ENCODE measurements at regions not wholly inside any gene's neighbourhood (a gene's known extent, or its start where the extent isn't known, plus 50 kb on each side); places are given as distances from the start of the nearest gene placed in this dataset.
A peak's percentile ranks its signal among the peaks of the same experiment; 100 is the strongest.

DNA sequence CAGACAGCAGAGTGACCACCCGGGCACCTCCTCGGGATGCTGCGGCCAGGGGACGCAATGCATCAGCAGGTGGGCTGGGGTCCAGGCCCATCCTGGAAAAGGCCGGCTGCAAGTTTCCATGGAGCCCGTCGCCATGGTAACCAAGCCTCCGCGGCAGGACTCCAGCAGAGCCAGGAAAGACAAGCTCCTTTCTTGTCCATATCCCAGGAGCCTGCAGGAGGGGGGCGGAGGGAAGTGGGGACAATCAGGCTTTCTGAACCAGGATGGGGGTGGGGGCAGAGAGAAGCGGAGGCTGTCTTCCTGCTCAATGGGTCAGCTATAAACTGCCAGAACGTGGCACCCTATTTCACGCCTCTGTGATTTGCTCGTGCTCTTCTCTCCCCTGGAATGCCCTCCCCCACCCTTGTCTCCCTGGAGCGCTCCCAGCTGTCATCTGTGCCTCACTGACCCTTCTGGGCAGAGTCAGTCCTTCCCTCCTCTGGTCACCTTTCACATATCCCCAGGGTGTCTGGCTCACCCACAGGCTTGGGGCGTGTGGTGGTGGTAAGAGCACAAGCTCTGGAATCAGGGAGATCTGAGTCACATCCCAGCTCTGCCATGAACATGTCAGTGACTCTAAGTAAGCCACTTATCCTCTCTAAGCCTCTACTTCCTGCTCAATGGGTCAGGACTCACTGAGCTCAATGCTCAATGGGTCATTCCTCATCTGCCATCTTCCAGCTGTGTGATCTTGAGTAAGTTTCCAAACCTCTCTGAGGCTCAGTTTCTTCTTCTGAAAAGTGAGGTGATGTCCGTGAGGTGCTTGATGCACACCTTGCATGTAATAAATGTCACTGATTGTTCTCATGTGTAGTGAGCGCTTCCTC is 58.9 kb upstream of the LAPTM5 start:
- no peaks in the 10 kb centered on the region for H3K9me3 ChIP-seq (ENCODE audit: low read depth, low read length)
- peak overlapping the region; percentile 34 for H3K4me3 ChIP-seq (ENCODE audit: insufficient read depth, low read length)
- no peak overlapping the region for H3K27ac ChIP-seq (ENCODE audit: low read depth, low read length)
- peaks cover 14% of the 10 kb centered on the region for H3K4me1 ChIP-seq (ENCODE audit: insufficient read depth, low read length)
- H4K20me1 ChIP-seq (ENCODE audit: insufficient read depth, low read length) = no peaks in the 10 kb centered on the region
- H3K27me3 ChIP-seq (ENCODE audit: insufficient read depth, low read length) = peaks cover 10% of the 10 kb centered on the region
- no peak overlapping the region for H2AFZ ChIP-seq (ENCODE audit: low read length)
- H3K36me3 ChIP-seq (ENCODE audit: insufficient read depth, low read length) = no peaks in the 10 kb centered on the region
- peak; percentile 95 for DNase-seq (ENCODE audit: insufficient read length, low spot score, missing footprints)
- TF ChIP-seq, protein P1, sequence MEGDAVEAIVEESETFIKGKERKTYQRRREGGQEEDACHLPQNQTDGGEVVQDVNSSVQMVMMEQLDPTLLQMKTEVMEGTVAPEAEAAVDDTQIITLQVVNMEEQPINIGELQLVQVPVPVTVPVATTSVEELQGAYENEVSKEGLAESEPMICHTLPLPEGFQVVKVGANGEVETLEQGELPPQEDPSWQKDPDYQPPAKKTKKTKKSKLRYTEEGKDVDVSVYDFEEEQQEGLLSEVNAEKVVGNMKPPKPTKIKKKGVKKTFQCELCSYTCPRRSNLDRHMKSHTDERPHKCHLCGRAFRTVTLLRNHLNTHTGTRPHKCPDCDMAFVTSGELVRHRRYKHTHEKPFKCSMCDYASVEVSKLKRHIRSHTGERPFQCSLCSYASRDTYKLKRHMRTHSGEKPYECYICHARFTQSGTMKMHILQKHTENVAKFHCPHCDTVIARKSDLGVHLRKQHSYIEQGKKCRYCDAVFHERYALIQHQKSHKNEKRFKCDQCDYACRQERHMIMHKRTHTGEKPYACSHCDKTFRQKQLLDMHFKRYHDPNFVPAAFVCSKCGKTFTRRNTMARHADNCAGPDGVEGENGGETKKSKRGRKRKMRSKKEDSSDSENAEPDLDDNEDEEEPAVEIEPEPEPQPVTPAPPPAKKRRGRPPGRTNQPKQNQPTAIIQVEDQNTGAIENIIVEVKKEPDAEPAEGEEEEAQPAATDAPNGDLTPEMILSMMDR (IDR thresholded peaks at IDR 0.05; ENCODE audit: extremely low read depth, low read depth, low read length) = no peak
- H3K79me2 ChIP-seq (ENCODE audit: insufficient read depth, low read length) = no peaks in the 10 kb centered on the region
- H3K4me2 ChIP-seq (ENCODE audit: insufficient read depth, low read length) = peak overlapping the region; percentile 62

DNA sequence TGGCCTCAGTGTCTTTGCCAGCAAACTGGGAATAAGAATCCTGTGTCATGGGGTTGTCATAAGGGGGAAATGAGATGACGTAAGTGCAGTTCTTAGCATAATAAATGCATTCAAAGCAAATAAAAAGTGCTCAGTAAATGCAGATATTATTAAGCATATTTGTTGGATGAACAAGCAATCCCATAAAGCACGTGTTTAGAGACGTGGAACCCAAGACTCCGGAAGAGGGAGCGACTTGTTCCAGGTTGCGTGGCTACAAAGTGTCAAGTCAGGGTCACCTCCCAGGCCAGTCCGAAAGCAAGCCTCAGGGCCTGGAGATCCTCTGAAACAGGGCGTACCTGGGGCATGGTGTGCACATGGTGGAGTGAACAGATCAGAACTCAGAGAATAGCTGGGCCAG is 58.0 kb upstream of the LAPTM5 start:
- H2AFZ ChIP-seq (ENCODE audit: low read length) = no peak overlapping the region
- TF ChIP-seq, protein P1 (IDR thresholded peaks at IDR 0.05; ENCODE audit: extremely low read depth, low read depth, low read length) = no peak

DNA sequence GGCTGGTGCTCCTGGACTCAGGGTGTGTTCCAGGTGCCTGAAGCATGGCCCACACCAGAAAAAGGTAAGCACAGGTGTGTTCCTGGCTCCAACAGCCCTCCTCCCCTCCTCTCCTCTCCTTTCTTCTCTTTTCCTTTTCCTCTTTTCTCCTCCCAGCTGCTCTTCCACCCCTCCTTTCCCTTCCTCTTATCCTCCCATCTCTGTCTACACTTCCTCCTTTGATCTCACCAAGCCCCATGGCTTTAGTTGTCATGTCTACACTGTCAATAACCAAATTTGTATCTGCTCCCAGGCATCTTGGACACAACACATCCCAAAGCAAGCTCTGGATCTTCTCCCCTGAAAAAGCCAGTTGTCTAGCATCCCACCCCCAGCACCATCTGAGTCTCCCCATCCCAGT is 56.7 kb upstream of the LAPTM5 start:
- Histone ChIP-seq H3K4me2 (ENCODE audit: insufficient read depth, low read length) (no peak overlapping the region), H3K27me3 (ENCODE audit: insufficient read depth, low read length) (peaks cover 5% of the 10 kb centered on the region), H3K9me3 (ENCODE audit: low read depth, low read length) (no peaks in the 10 kb centered on the region), H3K4me1 (ENCODE audit: insufficient read depth, low read length) (peaks cover 32% of the 10 kb centered on the region), H3K79me2 (ENCODE audit: insufficient read depth, low read length) (no peaks in the 10 kb centered on the region), H3K27ac (ENCODE audit: low read depth, low read length) (no peak overlapping the region), H2AFZ (ENCODE audit: low read length) (no peak overlapping the region), H4K20me1 (ENCODE audit: insufficient read depth, low read length) (no peaks in the 10 kb centered on the region), H3K36me3 (ENCODE audit: insufficient read depth, low read length) (no peaks in the 10 kb centered on the region), H3K4me3 (ENCODE audit: insufficient read depth, low read length) (no peak overlapping the region)
- TF ChIP-seq, protein P1 (IDR thresholded peaks at IDR 0.05; ENCODE audit: extremely low read depth, low read depth, low read length) = no peak
- no peak for DNase-seq (ENCODE audit: insufficient read length, low spot score, missing footprints)

More for the DNA sequence above, 58.0 kb upstream of the LAPTM5 start:
- Histone ChIP-seq H3K4me3 (ENCODE audit: insufficient read depth, low read length) (no peak overlapping the region), H3K79me2 (ENCODE audit: insufficient read depth, low read length) (no peaks in the 10 kb centered on the region), H4K20me1 (ENCODE audit: insufficient read depth, low read length) (no peaks in the 10 kb centered on the region), H3K4me2 (ENCODE audit: insufficient read depth, low read length) (no peak overlapping the region), H3K36me3 (ENCODE audit: insufficient read depth, low read length) (no peaks in the 10 kb centered on the region), H3K27ac (ENCODE audit: low read depth, low read length) (no peak overlapping the region), H3K27me3 (ENCODE audit: insufficient read depth, low read length) (peaks cover 10% of the 10 kb centered on the region), H3K4me1 (ENCODE audit: insufficient read depth, low read length) (peaks cover 19% of the 10 kb centered on the region), H3K9me3 (ENCODE audit: low read depth, low read length) (no peaks in the 10 kb centered on the region)
- peak; percentile 86 for DNase-seq (ENCODE audit: insufficient read length, low spot score, missing footprints)

DNA sequence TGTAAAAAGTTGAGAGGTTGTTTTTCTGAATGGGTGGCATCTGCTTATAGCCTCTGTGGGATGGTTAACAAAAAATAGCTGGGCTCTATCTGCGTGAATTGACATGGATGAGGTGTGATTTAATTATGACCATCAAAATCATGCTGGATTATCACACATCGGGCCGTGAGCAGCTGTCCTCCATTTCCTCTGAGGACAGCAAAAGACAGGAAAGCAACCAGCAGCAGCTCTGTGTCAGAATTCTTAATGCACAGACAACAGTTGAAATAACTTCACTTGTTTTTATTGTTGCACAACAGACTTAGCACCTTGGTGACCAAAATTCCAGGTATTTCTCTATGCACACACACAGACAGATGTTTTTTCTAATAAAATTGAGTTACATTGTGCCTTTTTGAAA is 54.5 kb upstream of the LAPTM5 start:
- no peaks in the 10 kb centered on the region for H4K20me1 ChIP-seq (ENCODE audit: insufficient read depth, low read length)
- H2AFZ ChIP-seq (ENCODE audit: low read length) = no peak overlapping the region
- H3K27ac ChIP-seq (ENCODE audit: low read depth, low read length) = no peak overlapping the region
- H3K79me2 ChIP-seq (ENCODE audit: insufficient read depth, low read length) = no peaks in the 10 kb centered on the region
- H3K36me3 ChIP-seq (ENCODE audit: insufficient read depth, low read length) = no peaks in the 10 kb centered on the region
- no peak overlapping the region for H3K4me2 ChIP-seq (ENCODE audit: insufficient read depth, low read length)
- no peak overlapping the region for H3K4me3 ChIP-seq (ENCODE audit: insufficient read depth, low read length)
- peaks cover 47% of the 10 kb centered on the region for H3K4me1 ChIP-seq (ENCODE audit: insufficient read depth, low read length)
- TF ChIP-seq, protein P1 (IDR thresholded peaks at IDR 0.05; ENCODE audit: extremely low read depth, low read depth, low read length) = no peak
- H3K9me3 ChIP-seq (ENCODE audit: low read depth, low read length) = no peaks in the 10 kb centered on the region
- DNase-seq (ENCODE audit: insufficient read length, low spot score, missing footprints) = no peak
- H3K27me3 ChIP-seq (ENCODE audit: insufficient read depth, low read length) = no peaks in the 10 kb centered on the region
